GM18951 (cell line): ENCODE measurements at regions not wholly inside any gene's neighbourhood (a gene's known extent, or its start where the extent isn't known, plus 50 kb on each side); places are given as distances from the start of the nearest gene placed in this dataset.

ENCODE experiments used
- POLR2A ChIP-seq: IDR thresholded peaks from 4 replicates; pipeline ENCODE4 v1.6.1; 2011; ENCODE audit warnings: mild to moderate bottlenecking; ENCODE audit not compliant: insufficient read length, insufficient read depth; ENCODE audit errors: extremely low read depth
- in situ Hi-C: fragments of 300-500 bp; cut with MboI; formaldehyde crosslinking; loops from one replicate; pipeline ENCODE4 v1.12.0; 2022; ENCODE audit warnings: low sequenced_read_pairs, mixed read lengths, inconsistent platforms; ENCODE audit not compliant: unreplicated experiment

GRCh38 chr6:141364232-141364631 lies 768.5 kb upstream of the GJE1 start:
- no peak for TF ChIP-seq POLR2A
- in situ Hi-C loops: no loop called here

GRCh38 chr6:141361559-141361958 lies 771.2 kb upstream of the GJE1 start:
- no peak for TF ChIP-seq POLR2A
- in situ Hi-C loops: no loop called here

- in situ Hi-C loops: no loop called here
- no peak for TF ChIP-seq POLR2A
Measured at GRCh38 chr6:141359953-141360352, 772.8 kb upstream of the GJE1 start.

GRCh38 chr6:141354191-141354955 lies 778.4 kb upstream of the GJE1 start:
- no peak for TF ChIP-seq POLR2A

GRCh38 chr6:141351721-141352120 lies 781.0 kb upstream of the GJE1 start:
- in situ Hi-C loops: no loop called here
- no peak for TF ChIP-seq POLR2A

More at GRCh38 chr6:141354191-141354955, 778.4 kb upstream of the GJE1 start:
- in situ Hi-C loops: no loop called here

- in situ Hi-C loops: no loop called here
- no peak for TF ChIP-seq POLR2A
Measured at GRCh38 chr6:141349710-141350109, 783.0 kb upstream of the GJE1 start.

- TF ChIP-seq POLR2A: no peak
- in situ Hi-C loops: no loop called here
Measured at GRCh38 chr6:141347906-141348492, 784.7 kb upstream of the GJE1 start.

- in situ Hi-C loops: no loop called here
- no peak for TF ChIP-seq POLR2A
Measured at GRCh38 chr6:141347086-141347485, 785.6 kb upstream of the GJE1 start.

- no peak for TF ChIP-seq POLR2A
- in situ Hi-C loops: no loop called here
Measured at GRCh38 chr6:141346535-141346934, 786.2 kb upstream of the GJE1 start.

- no peak for TF ChIP-seq POLR2A
- in situ Hi-C loops: no loop called here
Measured at GRCh38 chr6:141337191-141337590, 795.5 kb upstream of the GJE1 start.

GRCh38 chr6:141335477-141336273 lies 797.0 kb upstream of the GJE1 start:
- in situ Hi-C loops: no loop called here
- no peak for TF ChIP-seq POLR2A

- in situ Hi-C loops: no loop called here
- no peak for TF ChIP-seq POLR2A
Measured at GRCh38 chr6:141326925-141327324, 805.8 kb upstream of the GJE1 start.

GRCh38 chr6:141326426-141326825 lies 806.3 kb upstream of the GJE1 start:
- in situ Hi-C loops: no loop called here
- no peak for TF ChIP-seq POLR2A

GRCh38 chr6:141321493-141322347 lies 811.0 kb upstream of the GJE1 start:
- TF ChIP-seq POLR2A: no peak
- in situ Hi-C loops: no loop called here
